IMR-90 (cell line): ENCODE measurements at regions not wholly inside any gene's neighbourhood (a gene's known extent, or its start where the extent isn't known, plus 50 kb on each side); places are given as distances from the start of the nearest gene placed in this dataset.

Source experiments
- BHLHE40 ChIP-seq: fragments of 150-350 bp; IDR thresholded peaks from 2 replicates; pipeline ENCODE4 v1.6.1; 2016; ENCODE audit warnings: mild to moderate bottlenecking, low read depth, low read length
- CEBPB ChIP-seq: IDR thresholded peaks from 2 replicates; pipeline ENCODE4 v1.6.1; 2012; ENCODE audit warnings: low read depth, low read length, improper control_type of control experiment
- ELK1 ChIP-seq: fragments of 150-350 bp; IDR thresholded peaks from 2 replicates; pipeline ENCODE4 v1.6.1; 2016; ENCODE audit warnings: low read depth, mild to moderate bottlenecking, low read length, moderate library complexity, borderline replicate concordance
- FOS ChIP-seq: fragments of 150-350 bp; IDR thresholded peaks from 2 replicates; pipeline ENCODE4 v1.6.1; 2016; ENCODE audit warnings: low read depth, low read length
- MAFK ChIP-seq: IDR thresholded peaks from 2 replicates; pipeline ENCODE4 v1.6.1; 2012; ENCODE audit warnings: low read depth, low read length, improper control_type of control experiment
- MAZ ChIP-seq: IDR thresholded peaks from 2 replicates; pipeline ENCODE4 v1.6.1; 2012; ENCODE audit warnings: low read depth, mild to moderate bottlenecking, low read length, improper control_type of control experiment, moderate library complexity, borderline replicate concordance
- MXI1 ChIP-seq: IDR thresholded peaks from 2 replicates; pipeline ENCODE4 v1.6.1; 2012; ENCODE audit warnings: low read depth, mild to moderate bottlenecking, low read length, moderate library complexity, borderline replicate concordance
- POLR2A ChIP-seq: IDR thresholded peaks from 2 replicates; pipeline ENCODE4 v1.6.1; 2012; ENCODE audit warnings: mild to moderate bottlenecking, low read depth, low read length
- RAD21 ChIP-seq: IDR thresholded peaks from 2 replicates; pipeline ENCODE4 v1.6.1; 2012; ENCODE audit warnings: low read length, improper control_type of control experiment
- RCOR1 ChIP-seq: IDR thresholded peaks from 2 replicates; pipeline ENCODE4 v1.6.1; 2012; ENCODE audit warnings: mild to moderate bottlenecking, low read length, improper control_type of control experiment; ENCODE audit not compliant: insufficient replicate concordance
- RFX5 ChIP-seq: IDR thresholded peaks from 2 replicates; pipeline ENCODE4 v1.8.0; 2012; ENCODE audit warnings: low read depth, mild to moderate bottlenecking, low read length, moderate library complexity
- SMC3 ChIP-seq: fragments of 150-350 bp; IDR thresholded peaks from 2 replicates; pipeline ENCODE4 v1.6.1; 2016; ENCODE audit warnings: low read depth, mild to moderate bottlenecking, antibody characterized with exemption, low read length, moderate library complexity
- USF2 ChIP-seq: fragments of 150-350 bp; IDR thresholded peaks from 2 replicates; pipeline ENCODE4 v1.6.1; 2017; ENCODE audit warnings: mild to moderate bottlenecking, antibody characterized with exemption, low read length, low read depth
- TF ChIP-seq, protein P1 (sequence below): conservative IDR thresholded peaks from 2 replicates; pipeline ENCODE4 v1.5.1; 2012; ENCODE audit warnings: mild to moderate bottlenecking, low read depth, low read length, improper control_type of control experiment

GRCh38 chr1:56225964-56226815 lies 353.2 kb downstream of the PLPP3 start:
- TF ChIP-seq ELK1, result no peak
- TF ChIP-seq, protein P1, sequence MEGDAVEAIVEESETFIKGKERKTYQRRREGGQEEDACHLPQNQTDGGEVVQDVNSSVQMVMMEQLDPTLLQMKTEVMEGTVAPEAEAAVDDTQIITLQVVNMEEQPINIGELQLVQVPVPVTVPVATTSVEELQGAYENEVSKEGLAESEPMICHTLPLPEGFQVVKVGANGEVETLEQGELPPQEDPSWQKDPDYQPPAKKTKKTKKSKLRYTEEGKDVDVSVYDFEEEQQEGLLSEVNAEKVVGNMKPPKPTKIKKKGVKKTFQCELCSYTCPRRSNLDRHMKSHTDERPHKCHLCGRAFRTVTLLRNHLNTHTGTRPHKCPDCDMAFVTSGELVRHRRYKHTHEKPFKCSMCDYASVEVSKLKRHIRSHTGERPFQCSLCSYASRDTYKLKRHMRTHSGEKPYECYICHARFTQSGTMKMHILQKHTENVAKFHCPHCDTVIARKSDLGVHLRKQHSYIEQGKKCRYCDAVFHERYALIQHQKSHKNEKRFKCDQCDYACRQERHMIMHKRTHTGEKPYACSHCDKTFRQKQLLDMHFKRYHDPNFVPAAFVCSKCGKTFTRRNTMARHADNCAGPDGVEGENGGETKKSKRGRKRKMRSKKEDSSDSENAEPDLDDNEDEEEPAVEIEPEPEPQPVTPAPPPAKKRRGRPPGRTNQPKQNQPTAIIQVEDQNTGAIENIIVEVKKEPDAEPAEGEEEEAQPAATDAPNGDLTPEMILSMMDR, result no peak
- no peak for TF ChIP-seq POLR2A
- TF ChIP-seq RCOR1, result no peak
- no peak for TF ChIP-seq SMC3
- TF ChIP-seq FOS, result no peak
- no peak for TF ChIP-seq RAD21
- TF ChIP-seq USF2, result no peak
- TF ChIP-seq BHLHE40, result no peak
- no peak for TF ChIP-seq CEBPB
- TF ChIP-seq MAFK, result no peak
- no peak for TF ChIP-seq MXI1
- TF ChIP-seq MAZ, result no peak
- no peak for TF ChIP-seq RFX5
